ENCODE measurements at regions not wholly inside any gene's neighbourhood (a gene's known extent, or its start where the extent isn't known, plus 50 kb on each side); places are given as distances from the start of the nearest gene placed in this dataset.

DNA sequence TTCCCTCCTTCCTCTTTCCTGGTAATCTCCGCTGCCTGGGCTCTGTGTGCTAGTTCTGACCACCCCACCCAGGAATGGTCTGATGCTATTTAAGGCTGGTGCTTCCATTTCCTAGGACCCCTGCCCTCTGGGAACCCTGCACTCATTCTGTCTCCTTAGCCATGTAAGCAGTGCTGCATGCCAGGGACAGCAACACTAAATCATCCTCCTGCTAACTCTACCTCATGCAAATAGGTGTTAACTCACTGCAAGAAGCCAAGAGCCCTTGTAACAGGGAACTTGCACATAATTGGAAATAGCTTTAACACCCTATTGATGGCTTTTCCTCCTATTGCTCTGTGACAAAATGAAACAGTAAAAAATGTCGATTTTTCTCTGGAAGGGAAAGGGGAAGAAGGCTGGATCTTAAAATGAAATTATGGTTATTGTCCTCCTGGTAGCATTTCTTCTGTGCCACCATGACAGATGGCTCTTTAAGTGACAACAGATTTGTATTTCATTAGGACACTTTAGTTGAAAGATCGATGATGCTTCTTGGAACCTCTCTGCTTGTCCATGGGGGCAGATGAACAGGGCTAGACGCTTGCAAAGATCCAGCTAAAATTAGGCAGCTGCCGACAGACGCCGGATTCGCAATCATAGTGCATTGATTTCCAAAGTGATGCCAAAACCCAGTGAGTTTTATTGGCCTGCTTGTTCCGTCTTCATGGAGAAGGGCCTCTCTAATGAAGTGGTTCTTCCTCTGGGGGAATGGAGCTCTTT lies 551.7 kb downstream of the MATN1 start:
- TF ChIP-seq ZNF565 (CRISPR knock-in tag; conservative IDR thresholded peaks at IDR 0.05; ENCODE audit: low read depth) (no peak), SNAI2 (CRISPR knock-in tag; IDR thresholded peaks at IDR 0.05) (no peak), RARB (CRISPR knock-in tag; IDR thresholded peaks at IDR 0.05) (no peak), TOX (CRISPR knock-in tag; IDR thresholded peaks at IDR 0.05; ENCODE audit: borderline replicate concordance) (no peak), ISL1 (CRISPR knock-in tag; IDR thresholded peaks at IDR 0.05) (no peak), GLIS3 (CRISPR knock-in tag; IDR thresholded peaks at IDR 0.05) (no peak), ESRRG (CRISPR knock-in tag; IDR thresholded peaks at IDR 0.05) (no peak), ZC3H10 (CRISPR knock-in tag; IDR thresholded peaks at IDR 0.05) (no peak), OSR1 (CRISPR knock-in tag; IDR thresholded peaks at IDR 0.05) (no peak)
- TF ChIP-seq, protein P1, sequence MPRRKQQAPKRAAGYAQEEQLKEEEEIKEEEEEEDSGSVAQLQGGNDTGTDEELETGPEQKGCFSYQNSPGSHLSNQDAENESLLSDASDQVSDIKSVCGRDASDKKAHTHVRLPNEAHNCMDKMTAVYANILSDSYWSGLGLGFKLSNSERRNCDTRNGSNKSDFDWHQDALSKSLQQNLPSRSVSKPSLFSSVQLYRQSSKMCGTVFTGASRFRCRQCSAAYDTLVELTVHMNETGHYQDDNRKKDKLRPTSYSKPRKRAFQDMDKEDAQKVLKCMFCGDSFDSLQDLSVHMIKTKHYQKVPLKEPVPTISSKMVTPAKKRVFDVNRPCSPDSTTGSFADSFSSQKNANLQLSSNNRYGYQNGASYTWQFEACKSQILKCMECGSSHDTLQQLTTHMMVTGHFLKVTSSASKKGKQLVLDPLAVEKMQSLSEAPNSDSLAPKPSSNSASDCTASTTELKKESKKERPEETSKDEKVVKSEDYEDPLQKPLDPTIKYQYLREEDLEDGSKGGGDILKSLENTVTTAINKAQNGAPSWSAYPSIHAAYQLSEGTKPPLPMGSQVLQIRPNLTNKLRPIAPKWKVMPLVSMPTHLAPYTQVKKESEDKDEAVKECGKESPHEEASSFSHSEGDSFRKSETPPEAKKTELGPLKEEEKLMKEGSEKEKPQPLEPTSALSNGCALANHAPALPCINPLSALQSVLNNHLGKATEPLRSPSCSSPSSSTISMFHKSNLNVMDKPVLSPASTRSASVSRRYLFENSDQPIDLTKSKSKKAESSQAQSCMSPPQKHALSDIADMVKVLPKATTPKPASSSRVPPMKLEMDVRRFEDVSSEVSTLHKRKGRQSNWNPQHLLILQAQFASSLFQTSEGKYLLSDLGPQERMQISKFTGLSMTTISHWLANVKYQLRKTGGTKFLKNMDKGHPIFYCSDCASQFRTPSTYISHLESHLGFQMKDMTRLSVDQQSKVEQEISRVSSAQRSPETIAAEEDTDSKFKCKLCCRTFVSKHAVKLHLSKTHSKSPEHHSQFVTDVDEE (CRISPR knock-in tag; IDR thresholded peaks at IDR 0.05), result no peak
- ATAC-seq, result no peak

DNA sequence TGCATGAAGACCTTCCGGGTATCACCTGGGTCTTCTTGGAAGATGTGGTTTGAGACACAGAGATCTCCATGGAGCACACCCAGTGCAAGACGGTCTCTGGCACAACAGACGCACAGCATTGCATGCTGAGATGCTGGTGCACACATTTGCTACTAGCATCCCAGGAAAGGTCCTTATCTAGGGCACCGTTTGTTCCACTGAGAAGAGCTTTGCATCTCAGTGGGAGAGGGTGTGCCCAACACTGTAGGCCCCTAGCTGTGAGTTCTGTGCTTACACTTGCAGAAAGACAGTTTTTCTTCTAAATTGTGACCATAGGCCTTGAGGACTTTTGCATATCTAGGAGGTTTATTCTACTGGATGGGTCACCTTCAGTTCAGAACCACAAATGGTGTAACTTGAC lies 554.1 kb downstream of the MATN1 start:
- ATAC-seq, result no peak
- TF ChIP-seq PPARA (CRISPR knock-in tag; IDR thresholded peaks at IDR 0.05; ENCODE audit: borderline replicate concordance) (no peak), ZFP3 (CRISPR knock-in tag; IDR thresholded peaks at IDR 0.05) (no peak), RARB (CRISPR knock-in tag; IDR thresholded peaks at IDR 0.05) (no peak), ZNF70 (CRISPR knock-in tag; IDR thresholded peaks at IDR 0.05) (no peak), CSDC2 (CRISPR knock-in tag; IDR thresholded peaks at IDR 0.05) (no peak), ZC3H10 (CRISPR knock-in tag; IDR thresholded peaks at IDR 0.05) (no peak), TOX (CRISPR knock-in tag; IDR thresholded peaks at IDR 0.05; ENCODE audit: borderline replicate concordance) (no peak), ZNF565 (CRISPR knock-in tag; conservative IDR thresholded peaks at IDR 0.05; ENCODE audit: low read depth) (no peak)
- TF ChIP-seq, protein P1 (CRISPR knock-in tag; IDR thresholded peaks at IDR 0.05), result no peak
- TF ChIP-seq, protein P2, sequence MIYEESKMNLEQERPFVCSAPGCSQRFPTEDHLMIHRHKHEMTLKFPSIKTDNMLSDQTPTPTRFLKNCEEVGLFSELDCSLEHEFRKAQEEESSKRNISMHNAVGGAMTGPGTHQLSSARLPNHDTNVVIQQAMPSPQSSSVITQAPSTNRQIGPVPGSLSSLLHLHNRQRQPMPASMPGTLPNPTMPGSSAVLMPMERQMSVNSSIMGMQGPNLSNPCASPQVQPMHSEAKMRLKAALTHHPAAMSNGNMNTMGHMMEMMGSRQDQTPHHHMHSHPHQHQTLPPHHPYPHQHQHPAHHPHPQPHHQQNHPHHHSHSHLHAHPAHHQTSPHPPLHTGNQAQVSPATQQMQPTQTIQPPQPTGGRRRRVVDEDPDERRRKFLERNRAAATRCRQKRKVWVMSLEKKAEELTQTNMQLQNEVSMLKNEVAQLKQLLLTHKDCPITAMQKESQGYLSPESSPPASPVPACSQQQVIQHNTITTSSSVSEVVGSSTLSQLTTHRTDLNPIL (CRISPR knock-in tag; IDR thresholded peaks at IDR 0.05; ENCODE audit: low read depth), result no peak

DNA sequence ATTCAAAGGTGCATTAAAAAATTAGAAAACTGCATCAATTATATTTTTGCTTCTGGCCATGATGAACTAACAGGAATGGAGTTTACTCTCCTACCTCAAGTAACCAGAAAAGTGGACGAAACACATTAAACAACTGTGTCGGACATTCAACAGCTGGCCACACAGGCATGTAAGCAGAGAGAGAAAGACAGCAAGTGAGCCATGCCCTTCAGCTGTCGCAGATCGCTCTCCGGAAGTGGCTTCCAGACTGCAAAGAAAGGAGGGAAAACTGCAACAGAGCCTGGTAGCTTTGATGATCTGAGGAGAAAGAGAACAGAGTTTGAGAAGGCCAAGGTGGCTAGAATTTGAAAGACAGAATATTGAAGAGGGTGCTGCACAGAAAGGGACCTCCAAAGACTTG lies 557.2 kb downstream of the MATN1 start:
- ATAC-seq, result no peak
- TF ChIP-seq, protein P2 (CRISPR knock-in tag; IDR thresholded peaks at IDR 0.05; ENCODE audit: low read depth), result no peak
- no peak for TF ChIP-seq TCF4 (CRISPR knock-in tag; IDR thresholded peaks at IDR 0.05; ENCODE audit: borderline replicate concordance)

DNA sequence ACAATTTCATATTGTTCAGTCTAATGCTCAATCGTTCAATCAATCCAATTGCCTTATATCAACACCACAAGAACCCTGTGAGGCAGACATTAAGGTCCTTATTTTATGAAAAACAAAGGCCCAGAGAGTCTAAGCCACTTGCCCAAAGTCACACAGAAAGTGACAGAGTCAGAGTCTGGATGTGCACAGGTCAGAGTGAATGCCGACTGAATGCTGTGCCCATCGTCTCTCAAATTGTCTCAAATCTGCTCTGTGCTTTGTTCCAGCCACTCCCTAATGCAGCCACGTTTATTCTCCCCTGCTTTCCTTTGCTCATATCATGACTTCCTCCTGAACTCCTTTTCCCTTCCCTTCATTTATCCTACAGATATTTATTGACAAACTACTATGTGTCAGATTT lies 558.3 kb downstream of the MATN1 start:
- no peak for ATAC-seq
- TF ChIP-seq, protein P2 (CRISPR knock-in tag; IDR thresholded peaks at IDR 0.05; ENCODE audit: low read depth), result no peak
- TF ChIP-seq ZNF70 (CRISPR knock-in tag; IDR thresholded peaks at IDR 0.05), result no peak
